ENCODE measurements at regions not wholly inside any gene's neighbourhood (a gene's known extent, or its start where the extent isn't known, plus 50 kb on each side); places are given as distances from the start of the nearest gene placed in this dataset.
"Not testable (repeated sequence)": the region's sequence is repeated elsewhere in the genome, so short reads cannot be mapped to it uniquely, and the experiment has no call there.

DNA sequence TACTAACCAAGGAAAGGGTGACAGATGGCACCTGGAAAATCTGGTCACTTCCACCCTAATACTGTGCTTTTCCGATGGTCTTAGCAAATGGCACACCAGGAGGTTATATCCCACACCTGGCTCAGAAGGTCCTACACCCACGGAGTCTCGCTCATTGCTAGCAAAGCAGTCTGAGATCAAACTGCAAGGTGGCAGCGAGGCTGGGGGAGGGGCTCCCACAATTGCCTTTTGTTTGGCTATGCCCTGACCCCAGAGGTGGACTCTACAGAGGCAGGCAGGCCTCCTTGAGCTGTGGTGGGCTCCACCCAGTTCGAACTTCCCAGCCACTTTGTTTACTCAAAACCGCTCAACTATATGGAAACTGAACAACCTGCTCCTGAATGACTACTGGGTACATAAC lies 50.3 kb upstream of the UGT2B15 start:
- intact Hi-C loops (cut with DNase I; ENCODE audit: low total_unique reads); H3K9me3 ChIP-seq; H3K27ac ChIP-seq; H3K36me3 ChIP-seq (ENCODE audit: low read depth, missing control alignments); H3K4me3 ChIP-seq; H3K4me1 ChIP-seq; H3K27me3 ChIP-seq; DNase-seq: not testable (repeated sequence)
- 92 to 95% methylated on average over 6 of the region's 6 CpGs for WGBS, 2 donors

DNA sequence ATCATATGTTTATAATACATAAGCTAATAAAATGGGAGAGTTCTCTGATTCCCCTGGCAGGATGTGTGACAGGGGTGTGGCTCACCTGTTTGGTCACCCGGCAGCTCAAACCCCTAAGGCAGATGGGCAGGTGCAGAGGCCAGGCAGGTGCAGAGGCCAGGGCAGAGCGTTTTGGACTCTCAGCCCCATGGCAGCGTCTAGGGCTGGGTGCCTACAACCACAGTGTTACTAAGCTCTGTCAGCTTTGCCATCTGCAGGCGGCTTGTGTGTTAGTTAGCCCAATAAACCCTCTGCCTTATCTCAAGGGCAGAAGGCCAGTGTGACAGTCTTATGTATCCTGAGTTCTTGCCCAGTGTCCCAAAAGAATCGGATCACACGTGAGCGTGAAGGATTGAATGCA lies 54.0 kb upstream of the UGT2B15 start:
- Histone ChIP-seq H3K4me1 (no peaks in the 10 kb centered on the region), H3K27me3 (no peaks in the 10 kb centered on the region), H3K9me3 (no peaks in the 10 kb centered on the region), H3K27ac (no peak overlapping the region), H3K4me3 (no peak overlapping the region), H3K36me3 (ENCODE audit: low read depth, missing control alignments) (no peaks in the 10 kb centered on the region)
- WGBS, 2 donors = 63 to 81% methylated on average over 7 of the region's 7 CpGs
- intact Hi-C loops (cut with DNase I; ENCODE audit: low total_unique reads) = no loop called here
- no peak for TF ChIP-seq POLR2A (IDR thresholded peaks at IDR 0.05)
- TF ChIP-seq, protein P1, sequence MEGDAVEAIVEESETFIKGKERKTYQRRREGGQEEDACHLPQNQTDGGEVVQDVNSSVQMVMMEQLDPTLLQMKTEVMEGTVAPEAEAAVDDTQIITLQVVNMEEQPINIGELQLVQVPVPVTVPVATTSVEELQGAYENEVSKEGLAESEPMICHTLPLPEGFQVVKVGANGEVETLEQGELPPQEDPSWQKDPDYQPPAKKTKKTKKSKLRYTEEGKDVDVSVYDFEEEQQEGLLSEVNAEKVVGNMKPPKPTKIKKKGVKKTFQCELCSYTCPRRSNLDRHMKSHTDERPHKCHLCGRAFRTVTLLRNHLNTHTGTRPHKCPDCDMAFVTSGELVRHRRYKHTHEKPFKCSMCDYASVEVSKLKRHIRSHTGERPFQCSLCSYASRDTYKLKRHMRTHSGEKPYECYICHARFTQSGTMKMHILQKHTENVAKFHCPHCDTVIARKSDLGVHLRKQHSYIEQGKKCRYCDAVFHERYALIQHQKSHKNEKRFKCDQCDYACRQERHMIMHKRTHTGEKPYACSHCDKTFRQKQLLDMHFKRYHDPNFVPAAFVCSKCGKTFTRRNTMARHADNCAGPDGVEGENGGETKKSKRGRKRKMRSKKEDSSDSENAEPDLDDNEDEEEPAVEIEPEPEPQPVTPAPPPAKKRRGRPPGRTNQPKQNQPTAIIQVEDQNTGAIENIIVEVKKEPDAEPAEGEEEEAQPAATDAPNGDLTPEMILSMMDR (IDR thresholded peaks at IDR 0.05) = no peak
- no peak for DNase-seq

DNA sequence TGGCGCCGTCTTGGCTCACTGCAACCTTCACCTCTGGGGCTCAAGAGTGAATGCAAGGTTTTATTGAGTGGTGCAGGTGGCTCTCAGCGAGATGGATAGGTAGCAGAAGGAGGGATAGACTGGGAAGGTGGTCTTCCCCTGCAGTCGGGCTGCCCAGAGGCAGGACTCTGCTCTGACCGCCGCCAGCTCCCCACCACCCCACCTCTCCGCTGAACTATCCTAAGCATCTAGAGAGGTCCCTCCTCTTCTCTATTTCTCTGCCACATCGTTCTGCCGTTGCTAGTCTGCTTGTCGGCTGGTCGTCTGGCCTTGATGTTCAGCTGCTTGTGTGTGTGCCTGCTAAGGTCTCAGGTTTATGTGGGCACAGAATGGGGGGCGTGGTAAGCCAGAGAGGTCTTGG lies 54.5 kb upstream of the UGT2B15 start:
- no peak for TF ChIP-seq POLR2A (IDR thresholded peaks at IDR 0.05)
- TF ChIP-seq, protein P1 (IDR thresholded peaks at IDR 0.05) = no peak
- Histone ChIP-seq H3K4me1 (no peaks in the 10 kb centered on the region), H3K27ac (no peak overlapping the region), H3K9me3 (no peaks in the 10 kb centered on the region), H3K27me3 (no peaks in the 10 kb centered on the region), H3K4me3 (no peak overlapping the region), H3K36me3 (ENCODE audit: low read depth, missing control alignments) (no peaks in the 10 kb centered on the region)
- DNase-seq = no peak
- intact Hi-C loops (cut with DNase I; ENCODE audit: low total_unique reads) = no loop called here
- WGBS, 2 donors = 38 to 75% methylated on average over 12 of the region's 12 CpGs

DNA sequence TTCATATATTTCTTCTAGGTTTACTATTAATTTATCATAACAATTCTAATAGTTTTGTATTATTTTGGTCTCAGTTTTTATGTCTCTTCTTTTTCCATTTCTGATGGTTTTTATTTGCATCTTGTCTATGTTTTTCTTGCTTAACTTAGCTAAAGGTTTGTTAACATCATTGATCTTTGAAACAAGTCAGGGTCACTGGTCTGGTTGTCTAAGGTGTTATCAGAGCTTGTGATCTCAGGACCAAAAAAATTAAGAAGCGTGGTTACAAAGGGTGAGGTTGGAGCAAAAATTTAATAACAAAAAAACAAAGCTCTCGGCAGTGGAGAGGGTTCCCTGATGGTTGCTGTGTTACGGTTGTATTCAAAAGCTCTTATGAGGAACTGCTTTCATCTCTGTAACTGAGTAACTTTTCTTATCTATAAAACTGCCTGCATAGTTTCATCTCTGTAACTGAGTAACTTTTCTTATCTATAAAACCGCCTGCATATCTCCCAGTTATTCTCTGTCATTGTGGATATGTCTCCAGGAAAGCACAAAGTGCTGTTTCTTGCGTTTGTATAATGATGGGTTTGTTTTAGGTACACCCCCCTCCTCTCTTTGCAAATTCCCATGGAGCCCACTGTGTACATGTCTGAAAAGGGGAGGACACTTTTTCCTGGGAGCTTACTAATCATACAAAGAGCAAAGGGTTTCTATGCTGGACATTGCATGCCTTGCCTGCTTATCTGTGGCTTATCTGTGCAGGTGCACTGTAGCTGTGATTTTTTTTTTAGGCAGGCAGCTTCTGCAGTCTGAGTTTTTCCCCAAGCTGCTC lies 62.4 kb upstream of the UGT2B15 start:
- TF ChIP-seq POLR2A (IDR thresholded peaks at IDR 0.05) = no peak
- TF ChIP-seq, protein P1 (IDR thresholded peaks at IDR 0.05) = no peak
- intact Hi-C loops (cut with DNase I; ENCODE audit: low total_unique reads) = no loop called here
- H3K4me3 ChIP-seq = no peak overlapping the region
- WGBS, 2 donors = 18 to 43% methylated on average over 5 of the region's 5 CpGs
- H3K4me1 ChIP-seq = no peaks in the 10 kb centered on the region
- no peaks in the 10 kb centered on the region for H3K27me3 ChIP-seq
- DNase-seq = peak; percentile 25
- peak overlapping the region in 1 of 2 donors; percentile 25 for H3K27ac ChIP-seq
- no peaks in the 10 kb centered on the region for H3K9me3 ChIP-seq
- H3K36me3 ChIP-seq (ENCODE audit: low read depth, missing control alignments) = no peaks in the 10 kb centered on the region

DNA sequence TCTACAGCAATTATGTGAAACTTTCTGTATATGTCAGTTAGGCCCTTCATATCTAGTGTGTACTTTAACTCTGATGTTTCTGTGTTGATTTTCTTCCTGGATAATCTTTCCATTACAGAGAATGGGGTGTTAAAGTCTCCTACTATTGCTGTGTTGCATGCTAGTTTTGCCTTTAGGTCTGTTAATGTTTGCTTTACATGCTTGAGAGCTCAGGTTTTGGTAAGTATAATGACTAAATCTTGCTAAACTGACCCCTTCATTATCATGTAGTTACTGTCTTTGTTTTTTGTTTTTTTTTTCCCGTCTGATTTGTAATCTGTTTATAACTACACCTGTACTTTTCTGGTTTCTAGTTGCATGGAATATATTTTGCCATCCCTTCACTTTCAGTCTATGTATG lies 63.6 kb upstream of the UGT2B15 start:
- no peak for DNase-seq
- no peak for TF ChIP-seq POLR2A (IDR thresholded peaks at IDR 0.05)
- TF ChIP-seq, protein P1 (IDR thresholded peaks at IDR 0.05) = no peak
- 69 to 80% methylated on average over 1 of the region's 1 CpG for WGBS, 2 donors
- Histone ChIP-seq H3K4me1 (no peaks in the 10 kb centered on the region), H3K9me3 (no peaks in the 10 kb centered on the region), H3K4me3 (no peak overlapping the region), H3K36me3 (ENCODE audit: low read depth, missing control alignments) (no peaks in the 10 kb centered on the region), H3K27ac (no peak overlapping the region), H3K27me3 (no peaks in the 10 kb centered on the region)
- intact Hi-C loops (cut with DNase I; ENCODE audit: low total_unique reads) = no loop called here
